ENCODE measurements at regions not wholly inside any gene's neighbourhood (a gene's known extent, or its start where the extent isn't known, plus 50 kb on each side); places are given as distances from the start of the nearest gene placed in this dataset.

DNA sequence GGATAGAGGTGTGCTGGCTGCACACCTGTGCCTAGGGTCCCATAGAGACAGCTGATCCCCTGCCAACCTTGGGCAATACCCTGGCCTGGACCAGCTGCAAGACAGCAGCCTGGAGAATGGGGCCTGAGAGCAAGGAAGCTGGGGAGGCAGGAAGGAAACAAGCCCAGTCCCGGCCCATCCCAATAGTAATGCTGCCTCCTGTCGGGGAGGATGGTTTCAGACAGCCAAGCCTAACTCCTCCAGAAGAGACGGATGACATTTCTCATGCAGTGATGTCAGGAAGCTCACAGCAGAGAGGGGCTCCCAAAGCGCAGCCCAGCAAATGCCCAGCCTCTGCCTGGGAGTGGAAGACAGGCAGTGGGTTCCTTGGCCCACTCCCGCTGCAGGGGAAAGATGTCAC is 408.8 kb downstream of the OCA2 start:
- no peaks in the 10 kb centered on the region for H3K9me3 ChIP-seq (ENCODE audit: low read depth, low read length)
- DNase-seq (ENCODE audit: low read depth, low spot score) = no peak
- TF ChIP-seq POLR2AphosphoS5 (IDR thresholded peaks at IDR 0.05; ENCODE audit: borderline replicate concordance, low read depth, low read length) = no peak
- TF ChIP-seq EZH2 (IDR thresholded peaks at IDR 0.05) = no peak
- TF ChIP-seq FOXP2 (optimal IDR thresholded peaks at IDR 0.05; ENCODE audit: control extremely low read depth, extremely low read length, insufficient read depth) = no peak
- no peak overlapping the region for H3K4me3 ChIP-seq
- H3K9ac ChIP-seq (ENCODE audit: insufficient read length) = no peak overlapping the region
- no peak overlapping the region for H3K27ac ChIP-seq
- H3K36me3 ChIP-seq (ENCODE audit: insufficient read depth, low read length) = no peaks in the 10 kb centered on the region

DNA sequence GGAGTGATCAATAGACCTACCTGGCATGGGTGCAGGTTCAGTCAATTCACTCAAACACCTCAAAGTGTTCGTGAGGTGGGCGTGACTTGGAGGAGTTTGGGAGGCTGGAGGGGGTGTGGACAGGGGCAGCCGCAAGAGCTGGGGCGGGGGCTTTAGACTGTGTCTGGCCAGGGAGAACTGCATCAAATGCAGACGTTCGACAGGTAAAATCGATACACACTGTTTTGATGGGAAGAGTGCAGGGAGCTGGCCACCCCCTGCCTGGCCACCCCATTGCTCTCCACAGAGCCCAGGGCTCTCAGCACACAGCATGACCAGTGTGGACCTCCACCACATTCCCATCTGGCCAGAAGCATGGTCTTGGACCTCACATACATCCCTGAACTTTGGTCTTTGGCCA is 412.1 kb downstream of the OCA2 start:
- Histone ChIP-seq H3K9ac (ENCODE audit: insufficient read length) (no peak overlapping the region), H3K9me3 (ENCODE audit: low read depth, low read length) (no peaks in the 10 kb centered on the region), H3K4me3 (no peak overlapping the region), H3K27ac (no peak overlapping the region), H3K36me3 (ENCODE audit: insufficient read depth, low read length) (no peaks in the 10 kb centered on the region)
- DNase-seq (ENCODE audit: low read depth, low spot score) = no peak
- TF ChIP-seq FOXP2 (optimal IDR thresholded peaks at IDR 0.05; ENCODE audit: control extremely low read depth, extremely low read length, insufficient read depth) (no peak), POLR2AphosphoS5 (IDR thresholded peaks at IDR 0.05; ENCODE audit: borderline replicate concordance, low read depth, low read length) (no peak), EZH2 (IDR thresholded peaks at IDR 0.05) (no peak)

DNA sequence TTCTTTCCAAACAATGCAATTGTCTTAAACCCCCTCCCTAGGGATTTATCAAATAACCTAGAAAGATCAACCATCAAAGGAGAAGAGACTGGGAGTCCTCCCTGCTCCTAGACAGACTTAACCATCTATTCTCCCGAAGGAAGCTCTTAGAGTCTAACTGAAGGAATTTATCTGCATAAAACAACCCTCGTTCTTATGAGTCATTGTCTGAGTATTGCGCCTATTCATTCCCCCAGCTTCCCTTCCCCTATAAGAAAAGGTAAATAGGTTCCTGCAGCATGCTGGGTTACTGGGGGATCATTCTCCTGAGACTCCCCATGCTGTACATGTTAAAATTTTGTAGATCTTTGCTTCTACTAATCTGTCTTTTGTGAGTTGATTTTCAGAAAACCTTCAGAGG is 412.7 kb downstream of the OCA2 start:
- Histone ChIP-seq H3K27ac (no peak overlapping the region), H3K36me3 (ENCODE audit: insufficient read depth, low read length) (no peaks in the 10 kb centered on the region), H3K9me3 (ENCODE audit: low read depth, low read length) (no peaks in the 10 kb centered on the region), H3K9ac (ENCODE audit: insufficient read length) (no peak overlapping the region), H3K4me3 (no peak overlapping the region)
- TF ChIP-seq FOXP2 (optimal IDR thresholded peaks at IDR 0.05; ENCODE audit: control extremely low read depth, extremely low read length, insufficient read depth) (no peak), POLR2AphosphoS5 (IDR thresholded peaks at IDR 0.05; ENCODE audit: borderline replicate concordance, low read depth, low read length) (no peak), EZH2 (IDR thresholded peaks at IDR 0.05) (no peak)
- no peak for DNase-seq (ENCODE audit: low read depth, low spot score)

DNA sequence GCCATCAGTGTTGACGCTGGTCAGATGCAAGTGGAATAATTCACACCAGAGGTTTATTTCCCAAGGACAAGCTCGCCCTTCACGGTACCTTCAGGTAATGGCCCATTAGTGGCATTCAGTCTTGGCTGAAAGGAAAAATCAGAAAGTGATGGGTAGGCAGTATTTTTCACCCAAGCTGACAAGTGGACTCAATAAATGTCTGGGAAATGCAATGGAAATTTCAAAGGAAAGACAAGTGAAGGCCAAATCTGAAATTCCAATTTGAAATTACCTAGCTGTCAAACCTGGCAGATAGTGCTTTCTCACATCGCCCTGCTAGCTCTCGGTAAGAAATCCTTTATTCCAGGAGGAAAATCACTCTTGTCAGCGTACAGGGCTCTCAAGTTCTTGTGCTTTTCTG is 413.5 kb downstream of the OCA2 start:
- Histone ChIP-seq H3K27ac (no peak overlapping the region), H3K9me3 (ENCODE audit: low read depth, low read length) (no peaks in the 10 kb centered on the region), H3K9ac (ENCODE audit: insufficient read length) (no peak overlapping the region), H3K36me3 (ENCODE audit: insufficient read depth, low read length) (no peaks in the 10 kb centered on the region), H3K4me3 (no peak overlapping the region)
- no peak for DNase-seq (ENCODE audit: low read depth, low spot score)
- TF ChIP-seq FOXP2 (optimal IDR thresholded peaks at IDR 0.05; ENCODE audit: control extremely low read depth, extremely low read length, insufficient read depth) (no peak), EZH2 (IDR thresholded peaks at IDR 0.05) (no peak), POLR2AphosphoS5 (IDR thresholded peaks at IDR 0.05; ENCODE audit: borderline replicate concordance, low read depth, low read length) (no peak)

DNA sequence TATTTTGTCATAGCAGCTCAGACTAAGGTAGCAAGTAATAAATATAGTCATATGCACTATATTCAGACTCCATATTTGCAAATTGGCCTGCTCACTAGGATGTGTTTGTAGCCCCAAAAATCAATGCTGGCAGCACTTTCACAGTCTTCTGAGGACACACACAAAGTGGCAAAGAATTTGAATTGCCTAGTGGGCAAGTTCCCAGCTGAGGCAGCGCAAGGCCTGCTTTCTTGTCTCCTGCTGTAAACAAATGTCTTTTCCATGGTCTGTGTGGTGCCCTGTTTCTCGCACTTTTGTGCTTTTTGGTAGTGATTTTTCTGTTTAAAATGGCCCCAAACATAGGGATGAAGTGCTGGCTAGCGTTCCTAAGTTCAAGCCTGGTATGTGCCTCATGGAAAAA is 416.0 kb downstream of the OCA2 start:
- no peak for DNase-seq (ENCODE audit: low read depth, low spot score)
- Histone ChIP-seq H3K9me3 (ENCODE audit: low read depth, low read length) (no peaks in the 10 kb centered on the region), H3K27ac (no peak overlapping the region), H3K4me3 (no peak overlapping the region), H3K9ac (ENCODE audit: insufficient read length) (no peak overlapping the region), H3K36me3 (ENCODE audit: insufficient read depth, low read length) (no peaks in the 10 kb centered on the region)
- TF ChIP-seq FOXP2 (optimal IDR thresholded peaks at IDR 0.05; ENCODE audit: control extremely low read depth, extremely low read length, insufficient read depth) (no peak), EZH2 (IDR thresholded peaks at IDR 0.05) (no peak), POLR2AphosphoS5 (IDR thresholded peaks at IDR 0.05; ENCODE audit: borderline replicate concordance, low read depth, low read length) (no peak)

DNA sequence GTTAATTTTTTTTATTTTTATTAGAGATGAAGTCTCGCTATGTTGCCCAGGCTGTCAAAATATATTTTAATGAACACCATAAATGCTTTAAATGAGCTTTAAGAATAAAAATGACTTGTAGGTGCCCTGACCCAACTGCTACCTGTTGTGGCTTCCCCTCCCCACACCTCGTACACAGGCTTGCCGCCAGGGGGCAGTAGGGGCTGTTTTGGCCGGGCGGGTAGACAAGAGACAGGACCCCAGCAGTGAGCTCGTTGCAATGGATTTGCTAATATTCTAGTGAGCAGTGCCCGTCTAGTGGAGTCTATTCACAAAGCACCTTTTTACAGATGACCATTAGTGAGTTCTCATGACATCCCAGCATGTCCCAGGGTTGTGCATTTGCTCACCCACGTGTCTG is 418.1 kb downstream of the OCA2 start:
- Histone ChIP-seq H3K9me3 (ENCODE audit: low read depth, low read length) (no peaks in the 10 kb centered on the region), H3K9ac (ENCODE audit: insufficient read length) (no peak overlapping the region), H3K27ac (no peak overlapping the region), H3K36me3 (ENCODE audit: insufficient read depth, low read length) (no peaks in the 10 kb centered on the region), H3K4me3 (no peak overlapping the region)
- TF ChIP-seq EZH2 (IDR thresholded peaks at IDR 0.05) = no peak
- no peak for TF ChIP-seq FOXP2 (optimal IDR thresholded peaks at IDR 0.05; ENCODE audit: control extremely low read depth, extremely low read length, insufficient read depth)
- no peak for TF ChIP-seq POLR2AphosphoS5 (IDR thresholded peaks at IDR 0.05; ENCODE audit: borderline replicate concordance, low read depth, low read length)
- no peak for DNase-seq (ENCODE audit: low read depth, low spot score)

DNA sequence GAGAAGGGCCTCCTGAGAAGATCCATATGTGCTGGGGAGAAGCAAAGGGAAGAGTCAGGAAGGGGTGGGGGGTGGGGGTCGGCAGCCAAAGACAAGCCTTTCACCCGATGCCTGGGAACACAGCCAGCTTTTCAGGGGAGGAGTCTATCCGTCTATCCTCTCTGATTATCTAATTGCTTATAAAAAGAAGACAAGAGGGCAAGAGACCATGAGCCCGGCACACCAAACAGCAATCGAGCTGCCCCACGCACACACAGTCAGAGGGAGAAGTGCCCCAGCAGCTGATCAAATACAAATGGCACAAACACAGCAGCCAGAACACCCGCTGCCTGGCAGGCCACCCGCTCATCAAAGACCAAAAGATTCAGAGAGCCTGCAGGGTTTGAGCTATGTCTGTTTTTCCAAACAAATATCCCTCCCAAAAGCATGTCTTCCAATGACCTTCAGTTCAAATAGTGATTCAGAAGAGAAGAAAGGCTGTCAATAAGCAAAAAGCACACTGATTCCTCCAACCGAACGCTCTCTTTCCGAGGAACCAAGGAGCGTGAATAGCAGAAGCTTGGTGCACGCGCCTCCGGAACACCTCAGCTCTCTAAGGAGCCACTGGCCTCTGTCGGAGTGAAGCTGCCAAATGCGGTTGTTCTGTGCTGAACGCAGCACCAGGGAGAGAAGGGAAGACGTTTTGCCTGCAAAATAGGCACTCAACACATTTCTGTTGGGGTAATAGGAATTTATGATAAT is 419.2 kb downstream of the OCA2 start:
- no peak overlapping the region for H3K4me3 ChIP-seq
- no peaks in the 10 kb centered on the region for H3K36me3 ChIP-seq (ENCODE audit: insufficient read depth, low read length)
- DNase-seq (ENCODE audit: low read depth, low spot score) = no peak
- H3K9ac ChIP-seq (ENCODE audit: insufficient read length) = no peak overlapping the region
- no peaks in the 10 kb centered on the region for H3K9me3 ChIP-seq (ENCODE audit: low read depth, low read length)
- no peak overlapping the region for H3K27ac ChIP-seq
- no peak for TF ChIP-seq EZH2 (IDR thresholded peaks at IDR 0.05)
- TF ChIP-seq FOXP2 (optimal IDR thresholded peaks at IDR 0.05; ENCODE audit: control extremely low read depth, extremely low read length, insufficient read depth) = no peak
- no peak for TF ChIP-seq POLR2AphosphoS5 (IDR thresholded peaks at IDR 0.05; ENCODE audit: borderline replicate concordance, low read depth, low read length)

DNA sequence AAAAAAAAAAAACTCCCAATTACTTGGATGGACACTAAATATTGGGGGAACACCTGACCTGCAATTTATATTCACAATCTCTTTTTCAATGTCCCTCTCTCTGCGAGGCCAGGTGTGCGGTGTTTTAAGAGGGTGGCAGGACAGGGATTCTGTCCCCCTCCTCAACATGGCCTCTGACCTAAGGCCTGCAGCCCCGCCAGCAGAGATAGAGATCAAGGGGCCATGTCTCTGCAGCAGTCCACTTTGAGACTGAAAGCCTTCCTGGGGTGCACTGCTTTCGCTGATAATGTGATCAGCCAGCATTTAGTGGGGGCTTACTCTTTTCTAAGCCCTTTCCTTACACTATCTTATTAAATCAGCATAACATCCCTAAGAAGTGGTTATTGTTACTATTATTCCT is 419.9 kb downstream of the OCA2 start:
- TF ChIP-seq EZH2 (IDR thresholded peaks at IDR 0.05) (no peak), FOXP2 (optimal IDR thresholded peaks at IDR 0.05; ENCODE audit: control extremely low read depth, extremely low read length, insufficient read depth) (no peak), POLR2AphosphoS5 (IDR thresholded peaks at IDR 0.05; ENCODE audit: borderline replicate concordance, low read depth, low read length) (no peak)
- Histone ChIP-seq H3K36me3 (ENCODE audit: insufficient read depth, low read length) (no peaks in the 10 kb centered on the region), H3K27ac (no peak overlapping the region), H3K9ac (ENCODE audit: insufficient read length) (no peak overlapping the region), H3K4me3 (no peak overlapping the region), H3K9me3 (ENCODE audit: low read depth, low read length) (no peaks in the 10 kb centered on the region)
- no peak for DNase-seq (ENCODE audit: low read depth, low spot score)

DNA sequence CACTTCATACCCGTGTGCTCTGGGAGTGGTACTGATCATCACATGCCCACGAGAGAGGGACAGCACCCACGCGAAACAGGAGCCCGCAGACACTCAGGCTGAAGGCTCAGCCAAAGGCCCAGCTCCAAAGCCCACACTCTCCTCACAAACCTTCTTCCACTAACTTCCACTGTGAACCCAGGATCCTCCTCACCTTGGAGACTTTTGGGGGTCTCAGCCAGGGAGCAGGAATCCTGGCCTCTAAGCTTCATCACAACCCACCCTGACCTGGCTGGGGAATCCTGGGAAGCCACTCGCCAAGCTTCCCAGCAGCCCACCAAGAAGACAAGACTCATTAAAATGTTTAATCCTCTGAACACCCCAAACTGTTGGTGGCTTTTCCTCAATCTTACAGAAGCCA is 421.2 kb downstream of the OCA2 start:
- Histone ChIP-seq H3K9me3 (ENCODE audit: low read depth, low read length) (no peaks in the 10 kb centered on the region), H3K4me3 (no peak overlapping the region), H3K36me3 (ENCODE audit: insufficient read depth, low read length) (no peaks in the 10 kb centered on the region), H3K9ac (ENCODE audit: insufficient read length) (no peak overlapping the region), H3K27ac (no peak overlapping the region)
- TF ChIP-seq EZH2 (IDR thresholded peaks at IDR 0.05) (no peak), POLR2AphosphoS5 (IDR thresholded peaks at IDR 0.05; ENCODE audit: borderline replicate concordance, low read depth, low read length) (no peak), FOXP2 (optimal IDR thresholded peaks at IDR 0.05; ENCODE audit: control extremely low read depth, extremely low read length, insufficient read depth) (no peak)
- no peak for DNase-seq (ENCODE audit: low read depth, low spot score)
